HCT116 (cell line): ENCODE measurements at regions not wholly inside any gene's neighbourhood (a gene's known extent, or its start where the extent isn't known, plus 50 kb on each side); places are given as distances from the start of the nearest gene placed in this dataset.

Experiments used
- ATAC-seq: fragments of 200-7000 bp; cut with Tn5 transposase; 2 replicates; pipeline ENCODE4 v1.9.1; 2020; ENCODE audit warnings: mild to moderate bottlenecking, moderate library complexity
- BruUV-seq: library from RNA; stranded (reverse); fragments of 400-500 nt; replicated peaks from 2 replicates; lab custom pipeline; 2021; lab: Mats Ljungman, UMichigan
- CTCF ChIA-PET: fragments of 300-600 bp; sonication (Branson Sonifier 250); formaldehyde crosslinking; loops from one replicate; lab custom pipeline; 2021; ENCODE audit warnings: antibody characterized with exemption; lab: Charles Lee
- POLR2A ChIA-PET: fragments of 300-600, 350-600 bp; sonication (Branson Sonifier 250); formaldehyde crosslinking; loops from one replicate; lab custom pipeline; 2021; ENCODE audit warnings: antibody characterized with exemption; lab: Charles Lee
- RAD21 ChIA-PET, 2 experiments: fragments of 300-600 bp; sonication (Branson Sonifier 250); formaldehyde crosslinking; loops; one replicate each; lab custom pipeline; 2023; ENCODE audit warnings: low total read pairs in 2 of 2; ENCODE audit not compliant: uncharacterized antibody in 2 of 2, unreplicated experiment in 2 of 2, low non-redundant PET in 1 of 2; lab: Charles Lee
- DNase-seq: peaks from one replicate; pipeline ENCODE4 v3.0.0-alpha.2; 2010; ENCODE audit warnings: low read depth, low spot score
- H2AFZ ChIP-seq: fragments of 200-600 bp; shearing (Covaris generic), sonication (generic); 2 replicates; pipeline ENCODE4 v1.6.1; 2017; ENCODE audit warnings: low read depth, mixed run types, mixed read lengths, antibody characterized with exemption, low read length; ENCODE audit not compliant: poor library complexity, severe bottlenecking
- H3K27ac ChIP-seq: 2 replicates; pipeline ENCODE4 v1.5.1; 2012; ENCODE audit warnings: low read depth, low read length
- H3K27me3 ChIP-seq: fragments of 200-600 bp; sonication (generic); 2 replicates; pipeline ENCODE4 v1.6.1; 2016; ENCODE audit warnings: mixed run types, low read length, mixed read lengths; ENCODE audit not compliant: insufficient read depth
- H3K36me3 ChIP-seq, 2 experiments: fragments of 200-500 bp in 1 of 2; fragments of 200-600 bp in 1 of 2; sonication (Bioruptor generic) in 1 of 2; sonication (generic) in 1 of 2; 2 replicates each; pipeline versions ENCODE4 v1.5.1 to v1.6.1; 2014 to 2016; ENCODE audit warnings: low read length in 2 of 2, inconsistent platforms in 1 of 2, mixed read lengths in 1 of 2, mixed run types in 1 of 2; ENCODE audit not compliant: insufficient read depth in 2 of 2, control insufficient read depth in 1 of 2
- H3K4me1 ChIP-seq, 2 experiments: fragments of 200-600 bp in 1 of 2; sonication (generic) in 1 of 2; 2 replicates each; pipeline versions ENCODE4 v1.5.1 to v1.6.1; 2012 to 2017; ENCODE audit warnings: low read length in 2 of 2, inconsistent platforms in 1 of 2, mild to moderate bottlenecking in 1 of 2, mixed read lengths in 1 of 2, mixed run types in 1 of 2, moderate library complexity in 1 of 2; ENCODE audit not compliant: insufficient read depth in 2 of 2, control insufficient read depth in 1 of 2
- H3K4me2 ChIP-seq: fragments of 200-600 bp; sonication (generic); 2 replicates; pipeline ENCODE4 v1.6.1; 2017; ENCODE audit warnings: mixed run types, low read length, mixed read lengths
- H3K4me3 ChIP-seq, 2 experiments: fragments of 200-600 bp in 1 of 2; sonication (generic) in 1 of 2; replicated peaks in 1 of 2; 2 replicates each; pipeline ENCODE4 v1.5.1; 2011 to 2016; ENCODE audit warnings: low read length in 2 of 2, control low read depth in 1 of 2, low read depth in 1 of 2, mild to moderate bottlenecking in 1 of 2, mixed read lengths in 1 of 2, mixed run types in 1 of 2
- H3K79me2 ChIP-seq: fragments of 200-600 bp; sonication (generic); 2 replicates; pipeline ENCODE4 v1.6.1; 2017; ENCODE audit warnings: mild to moderate bottlenecking, mixed run types, low read length, moderate library complexity, mixed read lengths; ENCODE audit not compliant: insufficient read depth
- H3K9ac ChIP-seq: fragments of 200-600 bp; sonication (generic); 2 replicates; pipeline ENCODE4 v1.6.1; 2016; ENCODE audit warnings: low read length, mixed read lengths
- H3K9me2 ChIP-seq: fragments of 200-600 bp; sonication (generic), shearing (Covaris generic); 2 replicates; pipeline ENCODE4 v1.6.1; 2017; ENCODE audit warnings: mixed run types, mild to moderate bottlenecking, moderate library complexity; ENCODE audit not compliant: insufficient read depth
- H3K9me3 ChIP-seq, 2 experiments: fragments of 200-500 bp in 1 of 2; fragments of 200-600 bp in 1 of 2; sonication (Bioruptor generic) in 1 of 2; sonication (generic) in 1 of 2; 2 replicates each; pipeline ENCODE4 v1.6.1; 2014 to 2017; ENCODE audit warnings: low read length in 2 of 2, mixed read lengths in 2 of 2, inconsistent platforms in 1 of 2, low read depth in 1 of 2, mild to moderate bottlenecking in 1 of 2, mixed run types in 1 of 2, moderate library complexity in 1 of 2; ENCODE audit not compliant: control insufficient read depth in 1 of 2, insufficient read depth in 1 of 2
- H4K20me1 ChIP-seq: fragments of 200-600 bp; sonication (generic), shearing (Covaris generic); 2 replicates; pipeline ENCODE4 v1.6.1; 2017; ENCODE audit warnings: mixed run types, mild to moderate bottlenecking, moderate library complexity; ENCODE audit not compliant: insufficient read depth
- EGR1 ChIP-seq: IDR thresholded peaks from 2 replicates; pipeline ENCODE4 v1.6.1; 2012; ENCODE audit warnings: low read depth
- EZH2 ChIP-seq: fragments of 200-600 bp; sonication (generic); IDR thresholded peaks from 2 replicates; pipeline ENCODE4 v1.6.1; 2017; ENCODE audit warnings: antibody characterized with exemption, mixed run types
- EZH2phosphoT487 ChIP-seq: fragments of 200-600 bp; IDR thresholded peaks from 2 replicates; pipeline ENCODE4 v1.6.1; 2018; ENCODE audit warnings: antibody characterized with exemption, borderline replicate concordance
- FOSL1 ChIP-seq: IDR thresholded peaks from 2 replicates; pipeline ENCODE4 v1.6.1; 2012; ENCODE audit warnings: low read depth
- POLR2A ChIP-seq: IDR thresholded peaks from 2 replicates; pipeline ENCODE4 v1.7.0; 2011; ENCODE audit warnings: borderline replicate concordance; ENCODE audit not compliant: insufficient read depth, insufficient read length; ENCODE audit errors: extremely low read depth
- RAD21 ChIP-seq: IDR thresholded peaks from 2 replicates; pipeline ENCODE4 v1.6.1; 2012; ENCODE audit warnings: low read depth, mild to moderate bottlenecking
- REST ChIP-seq: IDR thresholded peaks from 2 replicates; pipeline ENCODE4 v1.6.1; 2012; ENCODE audit warnings: low read depth
- SRF ChIP-seq: IDR thresholded peaks from 2 replicates; pipeline ENCODE4 v1.6.1; 2012; ENCODE audit warnings: low read depth
- TCF7L2 ChIP-seq: IDR thresholded peaks from 2 replicates; pipeline ENCODE4 v1.7.0; 2011; ENCODE audit warnings: borderline replicate concordance, inconsistent platforms; ENCODE audit not compliant: insufficient read depth, insufficient read length; ENCODE audit errors: extremely low read depth
- YY1 ChIP-seq: IDR thresholded peaks from 2 replicates; pipeline ENCODE4 v1.6.1; 2011; ENCODE audit warnings: low read length, low read depth, moderate library complexity, mild to moderate bottlenecking; ENCODE audit not compliant: insufficient replicate concordance; ENCODE audit errors: extremely low read depth
- ZBTB33 ChIP-seq: IDR thresholded peaks from 2 replicates; pipeline ENCODE4 v1.6.1; 2011; ENCODE audit warnings: mild to moderate bottlenecking, low read length, moderate library complexity; ENCODE audit not compliant: insufficient replicate concordance; ENCODE audit errors: extremely low read depth
- ZFX ChIP-seq: fragments of 450-650 bp; IDR thresholded peaks from 2 replicates; pipeline ENCODE4 v1.6.1; 2017
- intact Hi-C: fragments of 100-400 bp; cut with micrococcal nuclease; formaldehyde crosslinking; loops from 2 replicates; pipeline ENCODE4 v1.10.0; 2022

- Histone ChIP-seq H3K36me3 (no peaks in the 10 kb centered on the region), H3K27me3 (no peaks in the 10 kb centered on the region), H3K4me3 (no peak overlapping the region), H3K4me1 (no peaks in the 10 kb centered on the region), H2AFZ (no peak overlapping the region), H4K20me1 (no peaks in the 10 kb centered on the region), H3K79me2 (no peaks in the 10 kb centered on the region), H3K9me3 (no peaks in the 10 kb centered on the region), H3K27ac (no peak overlapping the region), H3K9me2 (no peaks in the 10 kb centered on the region), H3K9ac (no peak overlapping the region), H3K4me2 (no peak overlapping the region)
- POLR2A ChIA-PET: no interaction called here
- ATAC-seq (no peak), DNase-seq (no peak)
- TF ChIP-seq YY1 (no peak), POLR2A (no peak), REST (no peak), TCF7L2 (no peak), SRF (no peak), ZBTB33 (no peak), EZH2phosphoT487 (no peak), RAD21 (no peak), FOSL1 (no peak), EGR1 (no peak), ZFX (no peak), EZH2 (no peak)
- RAD21 ChIA-PET: interaction anchor here in 1 of 2 experiments (0.6 kb wide), 1 partner anchor 649 kb away, joined by 3 read pairs; no protein-coding TSS in a partner anchor
- intact Hi-C loops: no loop called here
- BruUV-seq: no TSS peak
- CTCF ChIA-PET: no interaction called here
Measured at GRCh38 chr10:61128196-61128595, 184.2 kb upstream of the RHOBTB1 start.
